Mucosa of rectum (tissue), 2 donors: ENCODE measurements at regions not wholly inside any gene's neighbourhood (a gene's known extent, or its start where the extent isn't known, plus 50 kb on each side); places are given as distances from the start of the nearest gene placed in this dataset.
"Not testable (repeated sequence)": the region's sequence is repeated elsewhere in the genome, so short reads cannot be mapped to it uniquely, and the experiment has no call there.

ENCODE experiments used
- H3K27ac ChIP-seq, 2 donors: one replicate each; pipeline ENCODE4 v1.7.0; 2013; ENCODE audit warnings: inconsistent platforms in 2 of 2, low read depth in 2 of 2, low read length in 2 of 2
- H3K27me3 ChIP-seq, 2 donors: one replicate each; pipeline ENCODE4 v1.7.0; 2013; ENCODE audit warnings: low read length in 2 of 2; ENCODE audit not compliant: control insufficient read depth in 2 of 2, insufficient read depth in 2 of 2
- H3K36me3 ChIP-seq, 2 donors: one replicate each; pipeline ENCODE4 v1.7.0; 2013; ENCODE audit warnings: low read length in 2 of 2; ENCODE audit not compliant: control insufficient read depth in 2 of 2, insufficient read depth in 2 of 2
- H3K4me1 ChIP-seq, 2 donors: one replicate each; pipeline ENCODE4 v1.7.0; 2013; ENCODE audit warnings: low read length in 2 of 2, mild to moderate bottlenecking in 1 of 2; ENCODE audit not compliant: control insufficient read depth in 2 of 2, insufficient read depth in 2 of 2
- H3K4me3 ChIP-seq, 2 donors: one replicate each; pipeline ENCODE4 v1.7.0; 2013; ENCODE audit warnings: low read length in 2 of 2
- H3K9ac ChIP-seq, 2 donors: one replicate each; pipeline ENCODE4 v1.7.0; 2013; ENCODE audit warnings: low read length in 2 of 2, low read depth in 1 of 2, mild to moderate bottlenecking in 1 of 2
- H3K9me3 ChIP-seq, 2 donors: one replicate each; pipeline ENCODE4 v1.7.0; 2013; ENCODE audit warnings: low read length in 2 of 2; ENCODE audit not compliant: control insufficient read depth in 2 of 2
- donor health status: healthy.
- donor health status: Normal muscosa, but diverticular disease.

GRCh38 chr1:59217439-59217838, 79.5 kb upstream of the FGGY start:
- H3K4me3 ChIP-seq, H3K4me1 ChIP-seq, H3K36me3 ChIP-seq, H3K27ac ChIP-seq, H3K27me3 ChIP-seq, H3K9ac ChIP-seq, H3K9me3 ChIP-seq: not testable (repeated sequence)

GRCh38 chr1:59218521-59219236, 78.2 kb upstream of the FGGY start:
- H3K4me1 ChIP-seq, result no peaks in the 10 kb centered on the region
- H3K27ac ChIP-seq, result no peak overlapping the region
- H3K9me3 ChIP-seq, result no peaks in the 10 kb centered on the region
- no peak overlapping the region for H3K9ac ChIP-seq
- H3K36me3 ChIP-seq, result no peaks in the 10 kb centered on the region
- H3K27me3 ChIP-seq, result no peaks in the 10 kb centered on the region
- H3K4me3 ChIP-seq, result no peak overlapping the region

DNA sequence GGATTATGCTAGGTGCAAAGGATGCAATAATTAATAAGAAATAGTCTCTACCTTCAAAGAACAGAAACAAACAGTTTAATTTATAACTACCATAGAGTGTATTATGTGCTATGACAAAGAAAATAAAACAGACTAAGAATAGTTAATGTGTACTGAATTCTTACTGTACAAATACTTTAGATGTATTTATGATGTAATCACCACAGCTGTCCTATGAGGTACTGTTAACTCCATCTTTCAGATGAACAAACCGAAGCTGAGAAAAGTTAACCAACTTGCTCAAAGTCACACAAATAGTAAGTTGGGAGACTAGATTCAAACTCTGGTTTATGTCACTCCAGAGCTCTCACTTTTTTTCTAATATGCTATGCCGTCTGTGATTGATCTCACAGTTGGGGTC, 77.0 kb upstream of the FGGY start:
- H3K4me1 ChIP-seq, result no peaks in the 10 kb centered on the region
- no peak overlapping the region for H3K9ac ChIP-seq

DNA sequence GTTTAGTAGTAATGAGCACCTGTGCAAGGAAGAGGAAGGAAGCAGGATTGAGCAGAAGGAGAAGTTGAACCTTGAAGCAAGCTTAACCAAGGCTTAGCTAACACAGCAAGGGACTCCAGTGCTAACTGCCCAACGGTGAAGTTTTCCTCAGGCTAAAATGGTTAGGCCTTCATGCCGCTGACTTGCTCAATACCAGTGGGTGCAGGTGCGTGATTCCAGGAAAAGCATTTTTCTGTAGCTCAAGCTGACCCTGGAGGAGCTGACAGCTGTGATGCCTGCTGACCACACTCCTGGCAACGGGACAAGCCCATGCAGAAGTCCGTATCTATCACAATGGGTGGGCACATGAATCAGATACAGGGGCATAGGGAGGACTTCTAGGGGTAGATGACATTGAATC, 76.5 kb upstream of the FGGY start:
- H3K4me1 ChIP-seq, result no peaks in the 10 kb centered on the region
- H3K27me3 ChIP-seq, result no peaks in the 10 kb centered on the region
- no peak overlapping the region for H3K27ac ChIP-seq
- H3K36me3 ChIP-seq, result no peaks in the 10 kb centered on the region
- H3K9ac ChIP-seq, result no peak overlapping the region
- H3K4me3 ChIP-seq, result no peak overlapping the region
- no peaks in the 10 kb centered on the region for H3K9me3 ChIP-seq

More for the DNA sequence above, 77.0 kb upstream of the FGGY start:
- no peak overlapping the region for H3K27ac ChIP-seq
- H3K4me3 ChIP-seq, result no peak overlapping the region
- no peaks in the 10 kb centered on the region for H3K36me3 ChIP-seq
- H3K9me3 ChIP-seq, result no peaks in the 10 kb centered on the region
- H3K27me3 ChIP-seq, result no peaks in the 10 kb centered on the region

DNA sequence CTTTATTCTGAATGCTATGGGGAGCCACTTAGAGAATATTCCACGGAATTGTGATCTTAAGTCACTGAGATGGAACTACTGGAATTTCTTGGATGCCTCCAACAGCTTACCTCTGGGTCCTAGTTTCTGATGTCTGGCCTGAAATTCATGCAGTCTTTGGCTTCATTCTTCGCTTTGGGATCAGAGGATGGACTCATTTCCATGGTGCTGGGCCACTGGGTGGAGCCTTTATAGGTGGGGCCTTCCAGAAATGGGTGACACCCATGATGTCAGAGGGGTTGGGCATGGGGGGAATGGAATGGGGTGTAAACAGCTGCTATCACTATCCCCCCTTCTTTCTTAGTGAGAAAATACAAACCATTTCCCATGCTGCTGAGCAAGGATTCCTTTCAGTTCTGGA, 73.7 kb upstream of the FGGY start:
- Histone ChIP-seq H3K27ac (no peak overlapping the region), H3K27me3 (no peaks in the 10 kb centered on the region), H3K9ac (no peak overlapping the region), H3K4me1 (no peaks in the 10 kb centered on the region), H3K4me3 (no peak overlapping the region), H3K9me3 (no peaks in the 10 kb centered on the region), H3K36me3 (no peaks in the 10 kb centered on the region)

GRCh38 chr1:59223989-59224634, 72.8 kb upstream of the FGGY start:
- no peaks in the 10 kb centered on the region for H3K36me3 ChIP-seq
- no peak overlapping the region for H3K4me3 ChIP-seq
- no peaks in the 10 kb centered on the region for H3K27me3 ChIP-seq
- H3K9ac ChIP-seq, result no peak overlapping the region
- no peaks in the 10 kb centered on the region for H3K9me3 ChIP-seq
- H3K4me1 ChIP-seq, result no peaks in the 10 kb centered on the region
- H3K27ac ChIP-seq, result no peak overlapping the region

DNA sequence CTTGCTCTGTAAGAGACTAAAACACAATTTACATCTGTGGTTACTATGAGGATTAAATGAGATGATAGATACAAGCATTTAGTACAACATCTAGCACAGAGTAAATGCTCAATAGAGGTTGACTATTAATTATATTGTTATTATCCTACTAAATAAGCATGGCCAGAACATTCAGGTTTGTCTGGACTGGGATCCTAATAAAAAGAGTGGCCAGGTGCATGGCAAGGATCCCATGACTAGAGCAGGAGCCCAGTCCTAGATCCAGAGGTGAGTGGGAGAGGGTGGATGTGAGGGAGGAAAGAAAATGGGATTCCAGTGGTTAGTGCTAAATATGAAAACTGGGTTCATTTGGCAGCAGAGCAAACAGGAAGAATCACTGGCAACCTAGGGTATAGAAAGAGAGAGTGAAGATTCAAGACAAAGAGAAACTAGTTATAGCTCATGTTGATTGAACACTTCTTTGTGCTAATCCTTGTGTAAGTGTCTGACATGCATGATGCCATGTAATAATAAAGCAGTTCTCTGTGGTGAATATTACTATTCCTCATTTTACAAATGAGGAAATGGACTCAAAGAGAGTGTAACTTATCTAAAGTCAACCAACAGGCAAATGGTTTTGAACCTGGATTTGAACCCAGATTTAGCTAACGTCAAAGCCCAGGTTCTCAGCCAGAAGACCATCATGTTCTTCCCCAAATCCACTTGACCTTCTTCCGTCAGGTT, 71.1 kb upstream of the FGGY start:
- no peaks in the 10 kb centered on the region for H3K4me1 ChIP-seq
- no peak overlapping the region for H3K27ac ChIP-seq
- no peak overlapping the region for H3K4me3 ChIP-seq
- no peaks in the 10 kb centered on the region for H3K27me3 ChIP-seq
- H3K9me3 ChIP-seq, result no peaks in the 10 kb centered on the region
- no peak overlapping the region for H3K9ac ChIP-seq
- H3K36me3 ChIP-seq, result no peaks in the 10 kb centered on the region

- no peak overlapping the region for H3K27ac ChIP-seq
- H3K27me3 ChIP-seq, result no peaks in the 10 kb centered on the region
- no peak overlapping the region for H3K4me3 ChIP-seq
- H3K9me3 ChIP-seq, result no peaks in the 10 kb centered on the region
- no peaks in the 10 kb centered on the region for H3K36me3 ChIP-seq
- H3K4me1 ChIP-seq, result no peaks in the 10 kb centered on the region
- no peak overlapping the region for H3K9ac ChIP-seq
Observed at GRCh38 chr1:59229138-59229537, 67.8 kb upstream of the FGGY start.

DNA sequence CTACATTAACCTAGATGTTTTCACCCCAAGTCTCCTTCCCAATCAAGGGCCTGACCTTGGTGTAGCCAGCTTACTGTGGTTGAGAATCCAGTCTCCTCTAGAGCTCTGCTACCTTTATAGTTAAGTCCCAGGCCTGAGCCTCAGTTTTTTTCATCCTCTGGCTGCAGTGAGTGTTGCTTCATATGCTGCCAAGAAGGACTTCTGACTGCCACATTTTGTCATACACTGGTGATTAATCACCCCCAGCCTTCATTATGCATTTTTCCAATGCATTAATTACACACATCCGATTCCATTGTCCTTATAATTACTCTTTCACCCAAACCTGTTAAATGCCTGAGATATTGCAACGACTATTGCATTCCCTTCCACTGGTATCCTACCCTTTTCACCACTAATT, 66.3 kb upstream of the FGGY start:
- Histone ChIP-seq H3K36me3 (no peaks in the 10 kb centered on the region), H3K27ac (no peak overlapping the region), H3K9ac (no peak overlapping the region)

GRCh38 chr1:59232216-59232615, 64.7 kb upstream of the FGGY start:
- H3K9ac ChIP-seq, result no peak overlapping the region
- H3K27ac ChIP-seq, result no peak overlapping the region
- H3K27me3 ChIP-seq, result no peaks in the 10 kb centered on the region
- no peaks in the 10 kb centered on the region for H3K4me1 ChIP-seq
- no peaks in the 10 kb centered on the region for H3K9me3 ChIP-seq
- H3K36me3 ChIP-seq, result no peaks in the 10 kb centered on the region
- H3K4me3 ChIP-seq, result no peak overlapping the region

More for the DNA sequence above, 66.3 kb upstream of the FGGY start:
- H3K4me3 ChIP-seq, result no peak overlapping the region
- H3K9me3 ChIP-seq, result no peaks in the 10 kb centered on the region
- H3K4me1 ChIP-seq, result no peaks in the 10 kb centered on the region
- no peaks in the 10 kb centered on the region for H3K27me3 ChIP-seq
